Tibial nerve (tissue), 4 donors: ENCODE measurements at regions not wholly inside any gene's neighbourhood (a gene's known extent, or its start where the extent isn't known, plus 50 kb on each side); places are given as distances from the start of the nearest gene placed in this dataset.

Experiments used
- DNase-seq, 2 donors: peaks; one replicate each; pipeline ENCODE4 v3.0.0-alpha.2; 2019; ENCODE audit warnings: low spot score in 2 of 2
- H3K27ac ChIP-seq, 4 donors: fragments of 200-600 bp; sonication (generic) in 3 of 4; one replicate each; pipeline ENCODE4 v1.5.1; 2017 to 2019; ENCODE audit warnings: mild to moderate bottlenecking in 1 of 4
- H3K27me3 ChIP-seq, 2 donors: fragments of 200-600 bp; sonication (generic) in 1 of 2; one replicate each; pipeline versions ENCODE4 v1.5.1 to v1.6.0; 2017 to 2019
- H3K36me3 ChIP-seq, 3 donors: fragments of 200-600 bp; sonication (generic); one replicate each; pipeline ENCODE4 v1.5.1; 2018 to 2019
- H3K4me1 ChIP-seq, 4 donors: fragments of 200-600 bp; sonication (generic) in 3 of 4; one replicate each; pipeline ENCODE4 v1.5.1; 2017 to 2019
- H3K4me3 ChIP-seq, 4 donors: fragments of 200-600 bp; sonication (generic) in 3 of 4; one replicate each; pipeline ENCODE4 v1.5.1; 2017 to 2019; ENCODE audit warnings: mild to moderate bottlenecking in 1 of 4, moderate library complexity in 1 of 4
- H3K9me3 ChIP-seq, 4 donors: fragments of 200-600 bp; sonication (generic) in 3 of 4; one replicate each; pipeline ENCODE4 v1.5.1; 2017 to 2019
- CTCF ChIP-seq, 5 experiments: fragments of 200-600 bp in 3 of 5; fragments of 450-650 bp in 2 of 5; sonication (generic) in 3 of 5; IDR thresholded peaks; one replicate each; pipeline ENCODE4 v1.5.1; 2016 to 2019; ENCODE audit warnings: antibody characterized with exemption in 5 of 5, mild to moderate bottlenecking in 3 of 5, moderate library complexity in 2 of 5
- EP300 ChIP-seq, 2 donors: sonication (generic); formaldehyde crosslinking; IDR thresholded peaks; one replicate each; pipeline ENCODE4 v1.6.1; 2017; ENCODE audit warnings: antibody characterized with exemption in 2 of 2, mild to moderate bottlenecking in 1 of 2
- POLR2A ChIP-seq, 2 donors: fragments of 450-650 bp; IDR thresholded peaks; one replicate each; pipeline ENCODE4 v1.6.1; 2017; ENCODE audit warnings: antibody characterized with exemption in 2 of 2, mild to moderate bottlenecking in 2 of 2, moderate library complexity in 2 of 2
- WGBS, 2 donors: methylation state at CpG; one replicate each; pipeline ENCODE4 v1.1.5; 2018; 5-methylcytosine and 5-hydroxymethylcytosine counted together

GRCh38 chr2:16263241-16263890 lies 323.0 kb downstream of the MYCN start:
- TF ChIP-seq POLR2A (IDR thresholded peaks at IDR 0.05) = no peak
- no peak for TF ChIP-seq CTCF (IDR thresholded peaks at IDR 0.05)
- TF ChIP-seq EP300 (IDR thresholded peaks at IDR 0.05) = no peak
- no peak overlapping the region for H3K4me3 ChIP-seq
- no peak for DNase-seq

GRCh38 chr2:16262526-16263178 lies 322.3 kb downstream of the MYCN start:
- Histone ChIP-seq H3K27me3 (no peaks in the 10 kb centered on the region), H3K4me3 (no peak overlapping the region), H3K36me3 (no peaks in the 10 kb centered on the region), H3K27ac (no peak overlapping the region), H3K4me1 (no peaks in the 10 kb centered on the region), H3K9me3 (no peaks in the 10 kb centered on the region)
- DNase-seq = no peak
- TF ChIP-seq CTCF (IDR thresholded peaks at IDR 0.05) (no peak), EP300 (IDR thresholded peaks at IDR 0.05) (no peak), POLR2A (IDR thresholded peaks at IDR 0.05) (no peak)
- WGBS, 2 donors = 80 to 85% methylated on average over 11 of the region's 11 CpGs

More at GRCh38 chr2:16263241-16263890, 323.0 kb downstream of the MYCN start:
- no peak overlapping the region for H3K27ac ChIP-seq
- H3K27me3 ChIP-seq = no peaks in the 10 kb centered on the region
- H3K9me3 ChIP-seq = no peaks in the 10 kb centered on the region
- WGBS, 2 donors = 85 to 89% methylated on average over 14 of the region's 14 CpGs
- no peaks in the 10 kb centered on the region for H3K36me3 ChIP-seq
- H3K4me1 ChIP-seq = no peaks in the 10 kb centered on the region

GRCh38 chr2:16261791-16262190 lies 321.4 kb downstream of the MYCN start:
- Histone ChIP-seq H3K4me3 (no peak overlapping the region), H3K4me1 (no peaks in the 10 kb centered on the region), H3K27me3 (no peaks in the 10 kb centered on the region), H3K27ac (no peak overlapping the region), H3K36me3 (no peaks in the 10 kb centered on the region), H3K9me3 (no peaks in the 10 kb centered on the region)
- WGBS, 2 donors = 84 to 90% methylated on average over 2 of the region's 2 CpGs
- DNase-seq = no peak
- TF ChIP-seq EP300 (IDR thresholded peaks at IDR 0.05) (no peak), POLR2A (IDR thresholded peaks at IDR 0.05) (no peak), CTCF (IDR thresholded peaks at IDR 0.05) (no peak)

- TF ChIP-seq POLR2A (IDR thresholded peaks at IDR 0.05) (no peak), EP300 (IDR thresholded peaks at IDR 0.05) (no peak), CTCF (IDR thresholded peaks at IDR 0.05) (no peak)
- Histone ChIP-seq H3K27me3 (no peaks in the 10 kb centered on the region), H3K4me3 (no peak overlapping the region), H3K27ac (no peak overlapping the region), H3K4me1 (no peaks in the 10 kb centered on the region), H3K36me3 (no peaks in the 10 kb centered on the region), H3K9me3 (no peaks in the 10 kb centered on the region)
- DNase-seq = no peak
- WGBS, 2 donors = 93 to 95% methylated on average over 3 of the region's 3 CpGs
These were observed 320.7 kb downstream of the MYCN start for GRCh38 chr2:16261071-16261470.

- Histone ChIP-seq H3K4me1 (no peaks in the 10 kb centered on the region), H3K9me3 (no peaks in the 10 kb centered on the region), H3K27me3 (no peaks in the 10 kb centered on the region), H3K4me3 (no peak overlapping the region), H3K27ac (no peak overlapping the region), H3K36me3 (no peaks in the 10 kb centered on the region)
- WGBS, 2 donors = 72 to 74% methylated on average over 9 of the region's 9 CpGs
- DNase-seq = no peak
- TF ChIP-seq POLR2A (IDR thresholded peaks at IDR 0.05) = no peak
- no peak for TF ChIP-seq EP300 (IDR thresholded peaks at IDR 0.05)
- no peak for TF ChIP-seq CTCF (IDR thresholded peaks at IDR 0.05)
These were observed 319.9 kb downstream of the MYCN start for GRCh38 chr2:16260041-16260830.
